Liver (tissue), 8 donors: ENCODE measurements at regions not wholly inside any gene's neighbourhood (a gene's known extent, or its start where the extent isn't known, plus 50 kb on each side); places are given as distances from the start of the nearest gene placed in this dataset.

ENCODE experiments used
- DNase-seq: peaks from one replicate; pipeline ENCODE4 v3.0.0-alpha.2; 2017; ENCODE audit warnings: low spot score
- H3K27ac ChIP-seq, 2 donors: one replicate each; pipeline ENCODE4 v1.7.0; 2013; ENCODE audit warnings: inconsistent platforms in 2 of 2, low read length in 2 of 2, control low read depth in 1 of 2, low read depth in 1 of 2, mild to moderate bottlenecking in 1 of 2
- H3K27me3 ChIP-seq, 4 donors: one replicate each; pipeline versions ENCODE4 v1.6.1 to v1.7.0; 2013; ENCODE audit warnings: low read length in 3 of 4, inconsistent platforms in 1 of 4, mild to moderate bottlenecking in 1 of 4, moderate library complexity in 1 of 4; ENCODE audit not compliant: control insufficient read depth in 4 of 4, insufficient read depth in 4 of 4
- H3K36me3 ChIP-seq, 4 donors: one replicate each; pipeline versions ENCODE4 v1.6.1 to v1.7.0; 2013; ENCODE audit warnings: low read length in 3 of 4, mild to moderate bottlenecking in 3 of 4, low read depth in 1 of 4, moderate library complexity in 1 of 4; ENCODE audit not compliant: control insufficient read depth in 4 of 4, insufficient read depth in 3 of 4
- H3K4me1 ChIP-seq, 4 donors: one replicate each; pipeline versions ENCODE4 v1.6.1 to v1.7.0; 2013; ENCODE audit warnings: low read length in 3 of 4, mild to moderate bottlenecking in 3 of 4, moderate library complexity in 1 of 4; ENCODE audit not compliant: control insufficient read depth in 4 of 4, insufficient read depth in 4 of 4
- H3K4me3 ChIP-seq, 3 donors: one replicate each; pipeline versions ENCODE4 v1.6.1 to v1.7.0; 2013; ENCODE audit warnings: low read length in 3 of 3, control low read depth in 1 of 3, low read depth in 1 of 3, mild to moderate bottlenecking in 1 of 3
- H3K9ac ChIP-seq, 2 donors: one replicate each; pipeline ENCODE4 v1.7.0; 2013; ENCODE audit warnings: low read length in 2 of 2, mild to moderate bottlenecking in 2 of 2, moderate library complexity in 2 of 2, control low read depth in 1 of 2, low read depth in 1 of 2
- H3K9me3 ChIP-seq, 4 donors: one replicate each; pipeline versions ENCODE4 v1.6.1 to v1.7.0; 2013; ENCODE audit warnings: low read length in 3 of 4; ENCODE audit not compliant: control insufficient read depth in 4 of 4
- EGR1 ChIP-seq, 2 donors: IDR thresholded peaks; 2 replicates each; pipeline ENCODE4 v1.6.1; 2016 to 2018; ENCODE audit warnings: antibody characterized with exemption in 2 of 2, low read depth in 2 of 2
- FOXA1 ChIP-seq: IDR thresholded peaks from 2 replicates; pipeline ENCODE4 v1.6.1; 2016; ENCODE audit warnings: antibody characterized with exemption
- FOXA2 ChIP-seq: IDR thresholded peaks from 2 replicates; pipeline ENCODE4 v1.6.1; 2016; ENCODE audit warnings: antibody characterized with exemption
- GABPA ChIP-seq, 2 donors: IDR thresholded peaks in 1 of 2; conservative IDR thresholded peaks in 1 of 2; 2 replicates each; pipeline ENCODE4 v1.6.1; 2016; ENCODE audit warnings: antibody characterized with exemption in 2 of 2, mild to moderate bottlenecking in 1 of 2, moderate library complexity in 1 of 2
- HNF4A ChIP-seq, 2 donors: conservative IDR thresholded peaks; 2 replicates each; pipeline ENCODE4 v1.6.1; 2016; ENCODE audit warnings: antibody characterized with exemption in 2 of 2, mild to moderate bottlenecking in 2 of 2
- HNF4G ChIP-seq: IDR thresholded peaks from 2 replicates; pipeline ENCODE4 v1.6.1; 2016; ENCODE audit warnings: antibody characterized with exemption
- JUND ChIP-seq, 2 donors: IDR thresholded peaks; 2 replicates each; pipeline ENCODE4 v1.6.1; 2016; ENCODE audit warnings: antibody characterized with exemption in 2 of 2
- NR2F2 ChIP-seq: IDR thresholded peaks from 2 replicates; pipeline ENCODE4 v1.6.1; 2016; ENCODE audit warnings: antibody characterized with exemption
- RAD21 ChIP-seq, 2 donors: IDR thresholded peaks; 2 replicates each; pipeline ENCODE4 v1.6.1; 2016; ENCODE audit warnings: antibody characterized with exemption in 2 of 2, mild to moderate bottlenecking in 2 of 2
- RXRA ChIP-seq, 2 donors: IDR thresholded peaks; 2 replicates each; pipeline ENCODE4 v1.6.1; 2017 to 2018; ENCODE audit warnings: antibody characterized with exemption in 2 of 2, mild to moderate bottlenecking in 1 of 2
- SP1 ChIP-seq: IDR thresholded peaks from 2 replicates; pipeline ENCODE4 v1.6.1; 2018; ENCODE audit warnings: antibody characterized with exemption, mild to moderate bottlenecking
- TAF1 ChIP-seq: conservative IDR thresholded peaks from 2 replicates; pipeline ENCODE4 v1.6.1; 2016; ENCODE audit warnings: antibody characterized with exemption, mild to moderate bottlenecking
- YY1 ChIP-seq: IDR thresholded peaks from 2 replicates; pipeline ENCODE4 v1.6.1; 2016; ENCODE audit warnings: antibody characterized with exemption, mild to moderate bottlenecking
- WGBS: extraction: QIAGEN DNeasy Blood & Tissue Kit; methylation state at CpG from one replicate; pipeline ENCODE4 v1.1.7; 2013; 5-methylcytosine and 5-hydroxymethylcytosine counted together
- TF ChIP-seq, protein P1 (sequence below): IDR thresholded peaks from 2 replicates; pipeline ENCODE4 v1.6.1; 2016; ENCODE audit warnings: antibody characterized with exemption
- TF ChIP-seq, protein P2 (sequence below): IDR thresholded peaks from 2 replicates; pipeline ENCODE4 v1.6.1; 2016; ENCODE audit warnings: antibody characterized with exemption
- TF ChIP-seq, protein P3 (sequence below): fragments of 150-350 bp; IDR thresholded peaks from 2 replicates; pipeline ENCODE4 v1.5.1; 2017; ENCODE audit warnings: improper control_type of control experiment, low read depth, low read length; ENCODE audit not compliant: missing input control
- TF ChIP-seq, protein P4 (sequence below): IDR thresholded peaks from 2 replicates; pipeline ENCODE4 v1.6.1; 2016; ENCODE audit warnings: antibody characterized with exemption
- TF ChIP-seq, protein P5 (sequence below): IDR thresholded peaks from 2 replicates; pipeline ENCODE4 v1.6.1; 2016; ENCODE audit warnings: antibody characterized with exemption, mild to moderate bottlenecking
- donor health status: healthy.
- donor health status: healthy.
- donor health status: healthy.
- donor health status: healthy.
- donor health status: healthy.

DNA sequence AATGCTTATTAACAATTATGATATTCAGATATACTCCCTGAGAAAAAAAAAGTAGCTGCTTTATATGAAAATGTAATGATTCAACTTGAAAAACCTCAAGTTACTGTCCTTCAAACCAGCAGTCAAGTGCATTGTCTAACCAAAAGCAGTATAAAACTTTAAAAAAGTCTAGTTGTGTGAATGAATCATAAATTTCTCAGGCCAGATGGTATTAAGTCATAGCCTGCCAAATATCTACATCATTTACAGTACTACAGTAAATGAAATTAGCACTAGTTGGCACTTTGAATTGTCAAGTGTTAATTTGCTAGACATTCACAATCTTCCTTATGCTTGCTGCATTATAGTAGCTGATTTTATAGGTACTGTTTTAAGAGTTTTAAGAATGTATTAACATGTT, 85.9 kb downstream of the CBLN2 start:
- Histone ChIP-seq H3K36me3 (no peaks in the 10 kb centered on the region), H3K4me1 (no peaks in the 10 kb centered on the region), H3K9ac (no peak overlapping the region), H3K9me3 (no peaks in the 10 kb centered on the region), H3K4me3 (no peak overlapping the region), H3K27me3 (no peaks in the 10 kb centered on the region), H3K27ac (no peak overlapping the region)
- TF ChIP-seq NR2F2 (no peak), EGR1 (IDR thresholded peaks at IDR 0.05; ENCODE audit: low read depth in 2 of 2) (no peak), TAF1 (no peak), FOXA2 (no peak), YY1 (no peak), GABPA (IDR thresholded peaks at IDR 0.05 in 1 of 2, conservative IDR thresholded peaks at IDR 0.05 in 1 of 2) (no peak), HNF4G (no peak), RXRA (IDR thresholded peaks at IDR 0.05) (no peak), FOXA1 (no peak), HNF4A (conservative IDR thresholded peaks at IDR 0.05) (no peak), SP1 (no peak)
- TF ChIP-seq, protein P1, sequence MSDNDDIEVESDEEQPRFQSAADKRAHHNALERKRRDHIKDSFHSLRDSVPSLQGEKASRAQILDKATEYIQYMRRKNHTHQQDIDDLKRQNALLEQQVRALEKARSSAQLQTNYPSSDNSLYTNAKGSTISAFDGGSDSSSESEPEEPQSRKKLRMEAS: no peak
- TF ChIP-seq, protein P2, sequence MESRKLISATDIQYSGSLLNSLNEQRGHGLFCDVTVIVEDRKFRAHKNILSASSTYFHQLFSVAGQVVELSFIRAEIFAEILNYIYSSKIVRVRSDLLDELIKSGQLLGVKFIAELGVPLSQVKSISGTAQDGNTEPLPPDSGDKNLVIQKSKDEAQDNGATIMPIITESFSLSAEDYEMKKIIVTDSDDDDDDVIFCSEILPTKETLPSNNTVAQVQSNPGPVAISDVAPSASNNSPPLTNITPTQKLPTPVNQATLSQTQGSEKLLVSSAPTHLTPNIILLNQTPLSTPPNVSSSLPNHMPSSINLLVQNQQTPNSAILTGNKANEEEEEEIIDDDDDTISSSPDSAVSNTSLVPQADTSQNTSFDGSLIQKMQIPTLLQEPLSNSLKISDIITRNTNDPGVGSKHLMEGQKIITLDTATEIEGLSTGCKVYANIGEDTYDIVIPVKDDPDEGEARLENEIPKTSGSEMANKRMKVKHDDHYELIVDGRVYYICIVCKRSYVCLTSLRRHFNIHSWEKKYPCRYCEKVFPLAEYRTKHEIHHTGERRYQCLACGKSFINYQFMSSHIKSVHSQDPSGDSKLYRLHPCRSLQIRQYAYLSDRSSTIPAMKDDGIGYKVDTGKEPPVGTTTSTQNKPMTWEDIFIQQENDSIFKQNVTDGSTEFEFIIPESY: no peak
- TF ChIP-seq, protein P3, sequence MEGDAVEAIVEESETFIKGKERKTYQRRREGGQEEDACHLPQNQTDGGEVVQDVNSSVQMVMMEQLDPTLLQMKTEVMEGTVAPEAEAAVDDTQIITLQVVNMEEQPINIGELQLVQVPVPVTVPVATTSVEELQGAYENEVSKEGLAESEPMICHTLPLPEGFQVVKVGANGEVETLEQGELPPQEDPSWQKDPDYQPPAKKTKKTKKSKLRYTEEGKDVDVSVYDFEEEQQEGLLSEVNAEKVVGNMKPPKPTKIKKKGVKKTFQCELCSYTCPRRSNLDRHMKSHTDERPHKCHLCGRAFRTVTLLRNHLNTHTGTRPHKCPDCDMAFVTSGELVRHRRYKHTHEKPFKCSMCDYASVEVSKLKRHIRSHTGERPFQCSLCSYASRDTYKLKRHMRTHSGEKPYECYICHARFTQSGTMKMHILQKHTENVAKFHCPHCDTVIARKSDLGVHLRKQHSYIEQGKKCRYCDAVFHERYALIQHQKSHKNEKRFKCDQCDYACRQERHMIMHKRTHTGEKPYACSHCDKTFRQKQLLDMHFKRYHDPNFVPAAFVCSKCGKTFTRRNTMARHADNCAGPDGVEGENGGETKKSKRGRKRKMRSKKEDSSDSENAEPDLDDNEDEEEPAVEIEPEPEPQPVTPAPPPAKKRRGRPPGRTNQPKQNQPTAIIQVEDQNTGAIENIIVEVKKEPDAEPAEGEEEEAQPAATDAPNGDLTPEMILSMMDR: no peak
- TF ChIP-seq, protein P4, sequence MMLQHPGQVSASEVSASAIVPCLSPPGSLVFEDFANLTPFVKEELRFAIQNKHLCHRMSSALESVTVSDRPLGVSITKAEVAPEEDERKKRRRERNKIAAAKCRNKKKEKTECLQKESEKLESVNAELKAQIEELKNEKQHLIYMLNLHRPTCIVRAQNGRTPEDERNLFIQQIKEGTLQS: no peak
- DNase-seq: no peak

DNA sequence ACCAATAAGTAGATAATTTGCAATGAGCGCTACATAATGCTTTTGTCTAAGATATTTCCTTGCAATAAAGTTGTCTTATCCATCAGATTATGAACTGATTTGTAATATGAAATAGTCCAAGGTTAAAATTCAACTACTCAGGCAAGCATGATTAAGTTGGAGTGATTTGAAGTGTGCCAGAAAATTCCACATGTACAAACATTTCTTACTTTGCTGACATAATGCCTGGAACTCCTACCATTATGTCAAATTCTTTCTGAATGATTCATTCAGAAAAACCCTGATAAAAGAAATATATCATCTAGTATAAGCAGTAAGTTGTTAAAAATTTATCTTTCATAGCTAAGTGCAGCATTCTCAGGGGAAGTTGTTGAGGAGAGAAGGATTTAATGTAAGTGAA, 87.3 kb downstream of the CBLN2 start:
- WGBS: 94% methylated on average over 1 of the region's 1 CpG
- Histone ChIP-seq H3K4me3 (no peak overlapping the region), H3K27me3 (no peaks in the 10 kb centered on the region), H3K9me3 (peaks cover 0 to 3% (median 0%) of the 10 kb centered on the region in 4 donors), H3K4me1 (no peaks in the 10 kb centered on the region), H3K9ac (no peak overlapping the region), H3K27ac (no peak overlapping the region), H3K36me3 (no peaks in the 10 kb centered on the region)
- TF ChIP-seq FOXA2 (no peak), JUND (IDR thresholded peaks at IDR 0.05) (no peak), EGR1 (IDR thresholded peaks at IDR 0.05; ENCODE audit: low read depth in 2 of 2) (no peak), FOXA1 (no peak), YY1 (no peak), GABPA (IDR thresholded peaks at IDR 0.05 in 1 of 2, conservative IDR thresholded peaks at IDR 0.05 in 1 of 2) (no peak), HNF4G (no peak), HNF4A (conservative IDR thresholded peaks at IDR 0.05) (no peak), TAF1 (no peak), RAD21 (IDR thresholded peaks at IDR 0.05) (no peak)
- TF ChIP-seq, protein P5, sequence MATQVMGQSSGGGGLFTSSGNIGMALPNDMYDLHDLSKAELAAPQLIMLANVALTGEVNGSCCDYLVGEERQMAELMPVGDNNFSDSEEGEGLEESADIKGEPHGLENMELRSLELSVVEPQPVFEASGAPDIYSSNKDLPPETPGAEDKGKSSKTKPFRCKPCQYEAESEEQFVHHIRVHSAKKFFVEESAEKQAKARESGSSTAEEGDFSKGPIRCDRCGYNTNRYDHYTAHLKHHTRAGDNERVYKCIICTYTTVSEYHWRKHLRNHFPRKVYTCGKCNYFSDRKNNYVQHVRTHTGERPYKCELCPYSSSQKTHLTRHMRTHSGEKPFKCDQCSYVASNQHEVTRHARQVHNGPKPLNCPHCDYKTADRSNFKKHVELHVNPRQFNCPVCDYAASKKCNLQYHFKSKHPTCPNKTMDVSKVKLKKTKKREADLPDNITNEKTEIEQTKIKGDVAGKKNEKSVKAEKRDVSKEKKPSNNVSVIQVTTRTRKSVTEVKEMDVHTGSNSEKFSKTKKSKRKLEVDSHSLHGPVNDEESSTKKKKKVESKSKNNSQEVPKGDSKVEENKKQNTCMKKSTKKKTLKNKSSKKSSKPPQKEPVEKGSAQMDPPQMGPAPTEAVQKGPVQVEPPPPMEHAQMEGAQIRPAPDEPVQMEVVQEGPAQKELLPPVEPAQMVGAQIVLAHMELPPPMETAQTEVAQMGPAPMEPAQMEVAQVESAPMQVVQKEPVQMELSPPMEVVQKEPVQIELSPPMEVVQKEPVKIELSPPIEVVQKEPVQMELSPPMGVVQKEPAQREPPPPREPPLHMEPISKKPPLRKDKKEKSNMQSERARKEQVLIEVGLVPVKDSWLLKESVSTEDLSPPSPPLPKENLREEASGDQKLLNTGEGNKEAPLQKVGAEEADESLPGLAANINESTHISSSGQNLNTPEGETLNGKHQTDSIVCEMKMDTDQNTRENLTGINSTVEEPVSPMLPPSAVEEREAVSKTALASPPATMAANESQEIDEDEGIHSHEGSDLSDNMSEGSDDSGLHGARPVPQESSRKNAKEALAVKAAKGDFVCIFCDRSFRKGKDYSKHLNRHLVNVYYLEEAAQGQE: no peak
- TF ChIP-seq, protein P2: no peak
- TF ChIP-seq, protein P3: no peak
- TF ChIP-seq, protein P4: no peak
- DNase-seq: no peak
